ENCODE measurements at regions not wholly inside any gene's neighbourhood (a gene's known extent, or its start where the extent isn't known, plus 50 kb on each side); places are given as distances from the start of the nearest gene placed in this dataset.

DNA sequence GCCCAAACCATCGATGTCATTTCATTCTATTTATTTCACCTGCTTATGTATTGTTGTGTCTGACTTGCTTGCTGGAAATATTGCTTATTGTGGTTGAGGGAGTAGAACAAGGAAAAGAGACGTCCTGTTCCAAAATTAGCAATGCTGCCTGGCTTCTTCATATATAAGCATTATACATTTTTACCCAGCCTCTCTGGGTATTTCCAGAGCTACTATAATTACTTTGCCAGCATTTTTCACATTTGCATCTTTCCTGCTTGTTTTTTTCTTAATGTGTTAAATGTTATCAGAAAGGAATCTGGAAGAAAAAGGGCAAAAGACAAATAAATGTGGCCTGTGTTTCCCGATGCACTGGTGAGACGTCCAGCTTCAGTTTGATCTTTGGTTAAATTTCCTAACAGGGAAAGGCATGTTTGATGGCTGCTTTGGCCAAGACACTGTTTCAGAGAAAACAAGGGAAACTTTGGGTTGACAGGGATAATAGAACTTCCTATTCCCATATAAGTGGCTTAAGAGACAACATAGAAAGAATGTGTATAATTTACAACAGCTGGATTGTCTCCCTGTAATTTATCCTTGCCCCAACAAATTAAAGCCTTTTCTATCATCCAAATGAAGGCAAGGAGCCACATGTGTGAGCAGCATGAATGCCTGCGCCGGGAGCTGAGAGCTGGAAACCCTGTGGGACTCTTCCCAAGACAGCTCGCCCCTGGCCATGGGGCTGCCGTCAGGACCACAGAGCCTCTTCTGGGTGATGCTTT is 671.1 kb upstream of the CELF2 start:
- H3K9me3 ChIP-seq: no peaks in the 10 kb centered on the region
- no peak for DNase-seq (ENCODE audit: extremely low spot score in 2 of 2)
- intact Hi-C loops (cut with DNase I): no loop called here
- H3K4me3 ChIP-seq: no peak overlapping the region
- H3K36me3 ChIP-seq: no peaks in the 10 kb centered on the region
- no peak for TF ChIP-seq CTCF (IDR thresholded peaks at IDR 0.05)
- TF ChIP-seq POLR2AphosphoS5 (IDR thresholded peaks at IDR 0.05; ENCODE audit: insufficient read depth in 1 of 2, low read depth in 1 of 2): no peak
- TF ChIP-seq POLR2A (IDR thresholded peaks at IDR 0.05): no peak
- H3K4me1 ChIP-seq: no peaks in the 10 kb centered on the region
- no peaks in the 10 kb centered on the region for H3K27me3 ChIP-seq
- H3K27ac ChIP-seq: no peak overlapping the region

DNA sequence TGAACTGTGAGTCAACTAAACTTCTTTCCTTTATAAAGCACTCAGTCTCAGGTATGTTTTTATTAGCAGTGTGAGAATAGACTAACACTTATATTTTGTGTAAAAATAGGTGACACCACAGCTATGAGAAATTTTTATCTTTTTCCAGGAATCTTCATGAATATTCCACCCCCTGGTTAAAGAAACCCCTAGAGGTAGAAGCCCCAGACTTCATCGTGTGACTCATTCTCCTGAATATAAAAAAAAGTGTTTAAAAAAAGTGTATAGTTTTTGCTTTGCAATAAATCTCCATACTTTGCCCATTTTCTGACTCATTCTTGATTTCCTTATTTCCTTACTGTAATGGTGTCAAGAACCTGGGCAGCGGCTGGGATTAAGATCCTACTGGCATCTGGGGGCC is 667.6 kb upstream of the CELF2 start:
- no peak overlapping the region for H3K4me3 ChIP-seq
- no peak for DNase-seq (ENCODE audit: extremely low spot score in 2 of 2)
- H3K9me3 ChIP-seq: no peaks in the 10 kb centered on the region
- H3K27ac ChIP-seq: no peak overlapping the region
- no peaks in the 10 kb centered on the region for H3K4me1 ChIP-seq
- intact Hi-C loops (cut with DNase I): no loop called here
- TF ChIP-seq POLR2AphosphoS5 (IDR thresholded peaks at IDR 0.05; ENCODE audit: insufficient read depth in 1 of 2, low read depth in 1 of 2) (no peak), CTCF (IDR thresholded peaks at IDR 0.05) (no peak), POLR2A (IDR thresholded peaks at IDR 0.05) (no peak)
- H3K36me3 ChIP-seq: no peaks in the 10 kb centered on the region
- H3K27me3 ChIP-seq: no peaks in the 10 kb centered on the region

DNA sequence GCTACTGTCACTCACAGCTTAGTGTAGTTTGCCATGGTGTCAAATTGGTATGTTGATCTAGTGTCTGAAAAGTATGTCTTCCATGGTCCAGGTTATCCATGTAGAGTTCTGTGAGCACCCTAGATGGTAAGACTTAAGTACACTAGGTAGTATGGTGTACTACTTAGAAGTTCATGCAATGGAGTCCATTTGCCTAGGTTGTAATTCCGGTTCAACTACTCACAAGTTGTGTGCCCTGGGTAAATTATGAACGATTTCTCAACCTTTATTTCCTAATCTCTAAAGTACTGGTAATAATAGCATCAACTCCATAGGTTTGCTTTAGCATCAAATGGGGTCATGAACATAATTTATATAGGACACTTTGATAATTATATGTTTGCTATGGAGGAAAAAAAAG is 666.2 kb upstream of the CELF2 start:
- DNase-seq (ENCODE audit: extremely low spot score in 2 of 2): no peak
- H3K4me1 ChIP-seq: no peaks in the 10 kb centered on the region
- no peaks in the 10 kb centered on the region for H3K36me3 ChIP-seq
- intact Hi-C loops (cut with DNase I): no loop called here
- no peak overlapping the region for H3K4me3 ChIP-seq
- TF ChIP-seq POLR2AphosphoS5 (IDR thresholded peaks at IDR 0.05; ENCODE audit: insufficient read depth in 1 of 2, low read depth in 1 of 2) (no peak), POLR2A (IDR thresholded peaks at IDR 0.05) (no peak), CTCF (IDR thresholded peaks at IDR 0.05) (no peak)
- no peak overlapping the region for H3K27ac ChIP-seq
- H3K9me3 ChIP-seq: no peaks in the 10 kb centered on the region
- H3K27me3 ChIP-seq: no peaks in the 10 kb centered on the region

DNA sequence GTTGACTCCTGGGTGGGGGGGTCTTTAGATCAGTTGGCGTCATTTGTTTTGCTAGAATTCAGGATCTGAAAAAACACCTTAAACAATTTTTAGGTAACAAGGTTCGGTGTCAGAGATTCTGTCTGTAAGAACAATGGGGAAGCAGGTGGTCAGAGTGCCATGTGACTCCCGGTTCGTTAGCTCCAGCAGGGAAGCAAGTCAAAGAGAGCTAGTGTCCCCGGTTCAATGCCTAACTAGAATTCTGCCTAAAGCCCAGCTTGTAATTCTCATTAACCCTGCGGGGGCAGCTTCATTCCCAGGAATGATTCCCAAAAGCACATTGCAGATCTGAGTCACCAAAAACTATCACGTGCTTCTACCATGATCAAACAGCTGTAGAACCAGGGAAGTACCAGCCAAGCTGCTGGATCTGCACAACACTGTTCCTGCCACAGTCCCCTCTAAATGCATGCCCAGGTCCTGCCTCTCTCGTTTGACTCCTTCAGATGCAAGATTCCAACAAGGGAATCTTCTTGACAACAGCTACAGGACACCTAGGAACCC is 664.3 kb upstream of the CELF2 start:
- Histone ChIP-seq H3K4me1 (no peaks in the 10 kb centered on the region), H3K36me3 (no peaks in the 10 kb centered on the region), H3K27ac (no peak overlapping the region), H3K4me3 (no peak overlapping the region), H3K27me3 (no peaks in the 10 kb centered on the region), H3K9me3 (no peaks in the 10 kb centered on the region)
- no peak for TF ChIP-seq POLR2AphosphoS5 (IDR thresholded peaks at IDR 0.05; ENCODE audit: insufficient read depth in 1 of 2, low read depth in 1 of 2)
- no peak for DNase-seq (ENCODE audit: extremely low spot score in 2 of 2)
- intact Hi-C loops (cut with DNase I): no loop called here

GRCh38 chr10:10359263-10359662 is 658.4 kb upstream of the CELF2 start:
- intact Hi-C loops (cut with DNase I): no loop called here
- Histone ChIP-seq H3K27me3 (no peaks in the 10 kb centered on the region), H3K4me3 (no peak overlapping the region), H3K4me1 (no peaks in the 10 kb centered on the region), H3K9me3 (no peaks in the 10 kb centered on the region), H3K36me3 (no peaks in the 10 kb centered on the region), H3K27ac (no peak overlapping the region)
- no peak for DNase-seq (ENCODE audit: extremely low spot score in 2 of 2)
- TF ChIP-seq POLR2A (IDR thresholded peaks at IDR 0.05): no peak
- TF ChIP-seq POLR2AphosphoS5 (IDR thresholded peaks at IDR 0.05; ENCODE audit: insufficient read depth in 1 of 2, low read depth in 1 of 2): no peak
- TF ChIP-seq CTCF (IDR thresholded peaks at IDR 0.05): no peak
